ENCODE measurements at regions not wholly inside any gene's neighbourhood (a gene's known extent, or its start where the extent isn't known, plus 50 kb on each side); places are given as distances from the start of the nearest gene placed in this dataset.

- TF ChIP-seq CTCF (IDR thresholded peaks at IDR 0.05; ENCODE audit: low read depth, low read length) (no peak), EZH2phosphoT487 (IDR thresholded peaks at IDR 0.05; ENCODE audit: low read depth) (no peak)
Observed at GRCh38 chr16:87094556-87094865, 222.7 kb downstream of the C16orf95 start.
